Activated CD4-positive, alpha-beta T cell treated with anti-CD3 and anti-CD28 coated beads for 36 hours (primary cell): ENCODE measurements at regions not wholly inside any gene's neighbourhood (a gene's known extent, or its start where the extent isn't known, plus 50 kb on each side); places are given as distances from the start of the nearest gene placed in this dataset.
"Not testable (repeated sequence)": the region's sequence is repeated elsewhere in the genome, so short reads cannot be mapped to it uniquely, and the experiment has no call there.

Experiments
- ATAC-seq: fragments of 200-7000 bp; cut with Tn5 transposase; one replicate; pipeline ENCODE4 v1.10.0; 2021; ENCODE audit warnings: mild to moderate bottlenecking, moderate library complexity
- CTCF ChIA-PET: fragments of 350-600 bp; sonication (Branson Sonifier 250); formaldehyde crosslinking; loops from one replicate; lab custom pipeline; 2021; ENCODE audit warnings: antibody characterized with exemption; lab: Charles Lee
- POLR2A ChIA-PET: fragments of 350-600 bp; sonication (Branson Sonifier 250); formaldehyde crosslinking; loops from one replicate; lab custom pipeline; 2021; ENCODE audit warnings: antibody characterized with exemption, inconsistent platforms; lab: Charles Lee
- DNase-seq: peaks from one replicate; pipeline ENCODE4 v3.0.0-alpha.2; 2020
- H3K27ac Mint-ChIP-seq: one replicate; pipeline ENCODE4 v1.8.0; 2021; ENCODE audit warnings: mixed read lengths
- H3K27me3 Mint-ChIP-seq: one replicate; pipeline ENCODE4 v1.8.0; 2021; ENCODE audit warnings: mixed read lengths
- H3K36me3 Mint-ChIP-seq: one replicate; pipeline ENCODE4 v1.8.0; 2021; ENCODE audit warnings: low read depth, mixed read lengths
- H3K4me1 Mint-ChIP-seq: one replicate; pipeline ENCODE4 v1.8.0; 2021; ENCODE audit warnings: mixed read lengths
- H3K4me3 Mint-ChIP-seq: one replicate; pipeline ENCODE4 v1.8.0; 2021; ENCODE audit warnings: mild to moderate bottlenecking, moderate library complexity, mixed read lengths
- H3K9me3 Mint-ChIP-seq: one replicate; pipeline ENCODE4 v1.8.0; 2021; ENCODE audit warnings: low read depth, mixed read lengths
- intact Hi-C, 2 experiments: fragments of 100-400 bp; cut with DNase I in 1 of 2; cut with micrococcal nuclease in 1 of 2; formaldehyde crosslinking; loops; one replicate each; pipeline versions ENCODE4 v1.14.2 to v1.15.1; 2022 to 2024; cut with DNase I, micrococcal nuclease

DNA sequence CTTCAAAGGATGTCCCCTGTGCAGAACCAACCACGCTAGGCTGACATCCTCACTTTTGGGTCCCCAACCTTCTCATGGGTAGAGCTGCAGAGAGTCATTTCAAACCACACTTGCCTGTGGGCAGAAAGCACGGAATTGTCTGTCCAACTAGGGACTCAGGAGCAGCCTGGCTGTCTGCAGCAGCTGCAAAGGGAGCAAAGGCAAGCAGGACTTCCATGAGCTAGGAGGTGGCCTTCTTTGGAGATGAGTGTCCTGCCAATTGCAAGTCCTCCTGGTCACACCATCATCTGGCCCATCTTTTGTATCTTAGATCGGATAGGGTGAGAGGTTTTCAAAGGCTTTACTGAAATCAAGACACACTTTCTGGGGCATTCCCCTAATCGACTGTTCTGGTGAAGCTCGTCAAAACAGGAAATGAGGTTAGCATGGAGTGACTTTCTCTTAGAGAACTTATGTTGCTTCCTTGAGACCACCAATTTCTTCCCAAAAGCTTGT lies 222.3 kb upstream of the PLGLB2 start:
- not testable (repeated sequence) for H3K27ac Mint-ChIP-seq

DNA sequence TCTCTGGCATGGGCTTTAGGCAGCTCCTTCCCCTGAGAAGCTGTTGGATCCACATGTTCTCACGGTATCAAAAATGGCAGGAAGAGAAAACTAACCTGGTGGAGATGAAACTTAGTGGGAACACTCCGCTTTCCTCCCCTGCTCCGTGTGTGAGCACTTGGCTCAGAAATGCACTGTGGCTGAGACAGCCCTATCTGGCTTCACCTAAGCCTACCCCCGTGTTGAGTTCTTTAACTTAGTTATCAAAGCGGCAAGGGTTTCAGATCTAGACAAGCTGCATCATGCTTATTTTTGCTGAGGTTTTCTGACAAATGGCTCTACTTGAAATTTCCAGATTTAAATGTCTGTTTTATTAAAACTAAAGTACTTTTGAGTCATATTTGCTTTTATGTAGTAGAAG lies 221.6 kb upstream of the PLGLB2 start:
- H3K27me3 Mint-ChIP-seq, H3K27ac Mint-ChIP-seq, CTCF ChIA-PET, intact Hi-C loops, H3K9me3 Mint-ChIP-seq, POLR2A ChIA-PET, H3K4me3 Mint-ChIP-seq, DNase-seq: not testable (repeated sequence)
- Mint-ChIP-seq H3K36me3 (peaks cover 10% of the 10 kb centered on the region), H3K4me1 (peaks cover 30% of the 10 kb centered on the region)
- ATAC-seq = peak; percentile 16

More for the DNA sequence above, 222.3 kb upstream of the PLGLB2 start:
- H3K36me3 Mint-ChIP-seq, H3K9me3 Mint-ChIP-seq, H3K27me3 Mint-ChIP-seq, CTCF ChIA-PET, POLR2A ChIA-PET, intact Hi-C loops, H3K4me3 Mint-ChIP-seq: not testable (repeated sequence)
- peaks cover 34% of the 10 kb centered on the region for H3K4me1 Mint-ChIP-seq
- DNase-seq (peak; percentile 59), ATAC-seq (peak; percentile 57)

DNA sequence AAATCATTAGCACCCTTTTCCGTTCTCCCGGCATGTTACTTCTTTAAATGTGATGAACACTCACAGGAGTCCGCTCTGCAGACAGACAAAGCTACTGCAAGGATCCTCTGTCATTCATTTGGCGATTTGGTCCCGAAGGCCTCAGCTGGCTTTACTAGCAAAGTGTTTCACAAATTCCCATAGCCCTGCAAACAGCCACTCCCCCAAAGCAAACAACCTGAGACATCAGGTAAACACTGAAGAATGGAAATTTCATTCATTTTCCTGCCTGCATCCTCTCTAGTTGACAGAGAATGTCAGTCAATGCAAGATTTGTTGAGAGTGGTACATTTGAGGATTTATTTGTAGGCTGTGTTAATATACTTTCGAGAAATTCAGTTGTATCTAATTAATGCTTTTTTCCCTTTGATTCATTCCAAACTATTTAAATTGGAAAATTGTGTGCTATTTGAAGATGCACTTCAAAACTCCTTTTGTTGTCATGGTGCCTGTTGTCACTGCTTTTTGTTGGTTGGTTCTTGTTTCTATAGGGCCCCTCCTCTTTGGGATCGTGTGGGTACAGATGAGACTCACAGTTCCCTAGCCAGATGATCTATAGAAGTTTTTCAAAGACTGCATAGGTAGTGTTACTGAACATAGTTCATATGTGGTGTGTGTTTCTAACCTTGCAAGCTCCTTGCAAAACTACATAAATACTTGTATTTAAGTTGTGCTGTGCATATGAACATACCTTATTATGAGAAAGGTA lies 215.7 kb upstream of the PLGLB2 start:
- DNase-seq, H3K4me3 Mint-ChIP-seq, intact Hi-C loops, ATAC-seq, H3K9me3 Mint-ChIP-seq, POLR2A ChIA-PET, H3K36me3 Mint-ChIP-seq, H3K27me3 Mint-ChIP-seq, CTCF ChIA-PET, H3K27ac Mint-ChIP-seq: not testable (repeated sequence)
- H3K4me1 Mint-ChIP-seq = peaks cover 16% of the 10 kb centered on the region

DNA sequence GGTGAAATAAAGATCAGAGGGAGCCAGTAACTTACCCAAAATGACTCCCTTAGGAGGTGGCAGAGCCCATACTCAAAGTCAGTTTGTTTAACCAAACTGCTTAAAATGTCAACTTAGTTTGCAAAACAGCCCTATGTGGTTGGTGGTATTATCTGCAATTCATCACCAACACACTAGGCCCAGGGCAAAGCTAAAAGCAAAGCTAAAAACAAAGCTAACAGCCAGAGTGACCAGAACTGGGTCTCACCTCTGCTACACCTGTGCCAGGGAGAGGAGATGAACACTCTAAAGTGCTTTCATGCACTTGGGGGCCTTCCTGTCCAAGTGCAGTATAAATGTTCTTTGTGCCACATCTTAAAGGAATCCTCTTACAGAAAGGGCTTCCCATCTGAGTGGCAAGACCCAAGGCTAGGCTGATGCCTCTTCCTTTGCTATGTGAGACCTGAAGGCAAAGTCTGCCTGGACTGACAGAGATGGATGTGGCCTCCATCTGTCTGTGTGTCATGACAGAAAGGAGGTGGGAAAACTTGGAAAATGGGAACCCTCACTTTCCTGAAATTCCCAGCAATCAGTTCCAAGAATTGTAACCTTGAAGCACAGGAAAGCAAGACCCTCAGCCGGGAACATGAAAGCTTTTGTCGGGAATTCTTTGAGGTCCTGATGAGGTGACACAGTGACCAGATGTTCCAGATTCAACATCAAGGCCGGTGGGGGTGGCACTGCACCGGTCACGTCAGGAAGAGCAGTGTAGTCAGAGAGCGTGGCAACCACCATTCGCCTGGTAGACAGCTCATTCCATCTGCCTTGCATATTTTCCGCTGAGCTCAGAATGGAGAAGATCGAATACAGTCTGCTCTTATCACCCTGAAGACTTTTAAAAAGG lies 214.3 kb upstream of the PLGLB2 start:
- H3K27me3 Mint-ChIP-seq, H3K9me3 Mint-ChIP-seq, ATAC-seq, H3K4me3 Mint-ChIP-seq, CTCF ChIA-PET, H3K36me3 Mint-ChIP-seq, intact Hi-C loops, H3K27ac Mint-ChIP-seq, POLR2A ChIA-PET: not testable (repeated sequence)
- peak; percentile 17 for DNase-seq
- peaks cover 19% of the 10 kb centered on the region for H3K4me1 Mint-ChIP-seq

DNA sequence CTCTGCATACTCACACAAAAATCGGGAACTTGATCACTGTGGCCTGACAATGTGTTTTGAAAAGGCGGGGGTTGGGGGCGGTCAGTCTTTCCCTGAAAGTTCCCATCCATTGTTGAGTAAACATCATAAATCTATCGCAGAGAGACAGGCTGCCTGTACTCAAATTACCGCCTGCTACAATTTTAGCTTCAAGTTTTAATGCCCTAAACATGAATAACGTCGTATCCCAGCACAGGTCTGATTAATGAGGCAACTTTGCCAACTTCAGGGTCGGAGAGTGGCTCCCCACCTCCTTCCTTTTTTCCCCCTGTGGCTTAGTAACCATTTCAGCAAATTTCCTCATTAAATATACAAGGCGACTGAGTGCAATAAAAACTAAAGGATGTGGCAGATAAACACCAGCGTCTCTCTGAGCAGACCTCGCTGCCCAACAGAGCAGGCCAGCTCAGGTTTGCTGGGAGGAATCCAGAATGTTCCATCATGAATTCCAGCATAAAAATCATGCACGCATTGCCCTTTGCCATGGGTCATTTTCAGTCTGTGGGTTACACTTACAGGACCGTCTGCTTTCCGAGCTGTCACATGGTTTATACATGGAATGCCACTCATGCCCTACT lies 213.5 kb upstream of the PLGLB2 start:
- not testable (repeated sequence) for H3K4me3 Mint-ChIP-seq

DNA sequence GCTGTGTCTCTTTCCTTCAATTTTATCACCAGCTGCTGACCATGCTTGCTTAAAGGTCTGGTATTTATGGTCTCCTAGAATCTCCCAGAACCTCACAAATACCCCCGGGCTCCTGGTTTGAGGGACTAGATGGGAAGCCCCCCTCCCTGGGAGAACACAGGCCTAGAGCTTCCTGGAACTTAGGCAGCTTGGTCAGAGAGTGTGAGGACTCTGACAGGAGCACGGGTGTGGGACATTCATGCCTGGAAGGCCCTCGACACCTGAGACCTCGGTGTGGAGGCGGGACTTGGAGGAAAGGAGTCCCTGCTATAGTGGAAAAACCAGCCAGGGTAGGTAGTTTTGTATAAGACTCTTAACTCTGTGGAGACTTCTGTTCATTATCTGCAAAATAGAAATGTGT lies 211.5 kb upstream of the PLGLB2 start:
- H3K4me3 Mint-ChIP-seq, ATAC-seq, H3K27ac Mint-ChIP-seq, POLR2A ChIA-PET, H3K27me3 Mint-ChIP-seq, H3K9me3 Mint-ChIP-seq, H3K36me3 Mint-ChIP-seq, CTCF ChIA-PET, DNase-seq, intact Hi-C loops: not testable (repeated sequence)
- H3K4me1 Mint-ChIP-seq = peaks cover 19% of the 10 kb centered on the region

More for the DNA sequence above, 213.5 kb upstream of the PLGLB2 start:
- H3K36me3 Mint-ChIP-seq, H3K27ac Mint-ChIP-seq, DNase-seq, H3K9me3 Mint-ChIP-seq, CTCF ChIA-PET, POLR2A ChIA-PET, H3K27me3 Mint-ChIP-seq, ATAC-seq, intact Hi-C loops: not testable (repeated sequence)
- H3K4me1 Mint-ChIP-seq = peaks cover 22% of the 10 kb centered on the region

DNA sequence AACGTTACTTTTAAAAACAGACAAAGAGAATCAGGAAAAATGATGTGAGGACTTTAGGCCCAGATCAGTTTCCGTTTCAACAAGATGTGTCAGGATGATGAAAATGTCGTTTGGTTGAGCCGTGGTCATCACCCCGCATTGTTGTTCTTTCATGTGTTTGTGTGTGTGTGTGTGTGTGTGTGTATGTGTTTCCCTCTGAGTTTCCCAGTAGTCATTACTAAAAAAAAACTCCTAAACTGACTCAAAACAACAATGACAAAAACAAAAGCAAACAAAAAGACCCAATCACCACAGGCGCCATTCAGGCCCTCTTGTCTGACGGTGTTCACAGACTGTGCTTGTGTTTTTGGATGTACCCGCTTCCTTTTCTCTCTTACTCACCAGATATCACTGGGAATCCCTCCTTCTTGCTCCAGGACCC lies 210.6 kb upstream of the PLGLB2 start:
- H3K36me3 Mint-ChIP-seq, POLR2A ChIA-PET, DNase-seq, CTCF ChIA-PET, H3K27me3 Mint-ChIP-seq, intact Hi-C loops, H3K9me3 Mint-ChIP-seq, H3K4me3 Mint-ChIP-seq: not testable (repeated sequence)
- H3K4me1 Mint-ChIP-seq = peaks cover 18% of the 10 kb centered on the region
- ATAC-seq = peak; percentile 46
- H3K27ac Mint-ChIP-seq = peak overlapping the region; percentile 58

DNA sequence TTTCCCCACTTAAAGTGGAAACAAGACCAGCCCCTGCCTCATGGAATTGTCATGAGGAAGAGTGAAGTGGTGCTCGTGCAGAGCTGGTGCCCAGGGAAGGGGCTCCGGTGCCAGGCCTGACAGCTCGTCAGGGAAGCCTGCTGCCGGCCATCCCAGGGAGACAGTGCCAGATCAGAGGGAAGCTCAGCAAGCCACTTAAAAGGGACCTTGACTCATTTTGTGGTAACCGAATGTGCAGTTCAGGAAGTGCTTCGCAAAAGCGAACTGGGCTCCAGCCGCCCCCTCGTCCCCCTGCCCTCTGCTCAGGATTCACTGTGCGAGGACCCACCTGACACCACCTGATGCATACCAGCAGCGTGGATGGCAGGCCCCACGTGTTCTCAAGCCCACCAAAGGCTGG lies 209.6 kb upstream of the PLGLB2 start:
- H3K27ac Mint-ChIP-seq, intact Hi-C loops, H3K4me3 Mint-ChIP-seq, POLR2A ChIA-PET, CTCF ChIA-PET, H3K9me3 Mint-ChIP-seq, H3K27me3 Mint-ChIP-seq, H3K36me3 Mint-ChIP-seq, DNase-seq: not testable (repeated sequence)
- H3K4me1 Mint-ChIP-seq = peaks cover 17% of the 10 kb centered on the region
- peak; percentile 78 for ATAC-seq

DNA sequence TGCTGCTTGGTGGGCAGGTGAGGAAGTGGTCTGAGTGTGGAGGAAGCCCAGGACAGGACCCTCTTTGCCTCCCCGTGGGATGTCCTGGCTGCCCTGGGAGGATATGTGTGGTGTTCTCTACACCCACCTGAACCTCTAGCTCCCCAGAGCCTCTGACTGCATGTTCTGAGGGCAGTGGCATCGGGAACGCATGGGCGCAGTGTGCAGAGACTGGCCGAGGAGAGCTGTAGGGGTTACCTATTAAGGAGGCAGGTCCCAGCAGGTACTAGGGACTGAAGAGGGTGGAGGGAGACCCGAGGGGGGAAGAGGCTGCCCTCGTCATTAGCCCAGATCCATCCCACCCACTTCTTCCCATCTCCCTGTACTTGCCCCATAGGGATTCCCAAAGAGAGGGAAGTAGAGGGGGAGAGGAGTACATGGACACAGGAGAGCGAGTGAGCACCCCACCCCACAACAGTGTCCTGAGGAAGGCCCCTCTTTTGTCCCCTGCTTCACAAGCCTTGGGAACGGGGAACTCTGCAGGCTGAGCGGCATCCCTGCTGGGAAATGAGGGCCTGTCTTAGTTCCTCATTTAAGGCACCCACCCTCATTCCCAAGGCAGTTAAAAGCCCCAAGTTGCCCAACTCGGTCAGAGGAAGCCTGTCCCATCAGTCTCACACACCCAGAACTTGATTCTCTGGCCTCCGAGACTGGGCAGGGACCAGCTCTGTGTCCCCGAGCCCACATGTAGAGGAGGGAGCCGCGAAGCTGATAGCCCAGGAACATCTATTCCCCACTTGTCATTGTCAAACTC lies 208.5 kb upstream of the PLGLB2 start:
- POLR2A ChIA-PET = not testable (repeated sequence)

DNA sequence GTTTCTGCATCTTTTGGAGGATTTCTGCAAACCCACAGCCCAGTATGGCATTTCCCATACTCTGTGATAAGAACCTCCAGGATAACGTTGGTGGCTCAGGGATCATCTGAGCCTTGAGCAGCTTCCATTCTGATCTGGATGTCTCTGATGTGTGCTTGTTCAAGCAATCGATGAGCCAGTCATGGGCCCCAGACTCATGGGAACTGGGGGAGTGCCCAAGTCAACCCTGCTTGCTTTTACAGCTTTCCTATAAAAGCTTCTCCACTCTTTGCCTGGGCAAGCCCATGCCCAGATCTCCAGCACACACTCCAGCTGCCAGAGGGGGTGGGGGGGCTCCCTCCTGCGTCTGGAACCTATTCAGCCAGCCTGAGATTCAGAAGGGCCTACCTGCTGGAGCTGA lies 207.6 kb upstream of the PLGLB2 start:
- peaks cover 14% of the 10 kb centered on the region for H3K4me1 Mint-ChIP-seq
- H3K4me3 Mint-ChIP-seq, CTCF ChIA-PET, H3K27me3 Mint-ChIP-seq, DNase-seq, intact Hi-C loops, H3K27ac Mint-ChIP-seq, H3K9me3 Mint-ChIP-seq, ATAC-seq, H3K36me3 Mint-ChIP-seq, POLR2A ChIA-PET: not testable (repeated sequence)

More for the DNA sequence above, 208.5 kb upstream of the PLGLB2 start:
- intact Hi-C loops, CTCF ChIA-PET, H3K9me3 Mint-ChIP-seq, ATAC-seq, H3K27ac Mint-ChIP-seq, H3K27me3 Mint-ChIP-seq, H3K36me3 Mint-ChIP-seq, DNase-seq, H3K4me3 Mint-ChIP-seq: not testable (repeated sequence)
- peaks cover 14% of the 10 kb centered on the region for H3K4me1 Mint-ChIP-seq
